NCI-H1105 treated with DMSO at 0.1 percent for 48 hours (cell line): ENCODE measurements at regions not wholly inside any gene's neighbourhood (a gene's known extent, or its start where the extent isn't known, plus 50 kb on each side); places are given as distances from the start of the nearest gene placed in this dataset.
"Not testable (repeated sequence)": the region's sequence is repeated elsewhere in the genome, so short reads cannot be mapped to it uniquely, and the experiment has no call there.

Source experiments
- DNase-seq: peaks from one replicate; lab custom pipeline; 2025; lab: John Stamatoyannopoulos, UW

DNA sequence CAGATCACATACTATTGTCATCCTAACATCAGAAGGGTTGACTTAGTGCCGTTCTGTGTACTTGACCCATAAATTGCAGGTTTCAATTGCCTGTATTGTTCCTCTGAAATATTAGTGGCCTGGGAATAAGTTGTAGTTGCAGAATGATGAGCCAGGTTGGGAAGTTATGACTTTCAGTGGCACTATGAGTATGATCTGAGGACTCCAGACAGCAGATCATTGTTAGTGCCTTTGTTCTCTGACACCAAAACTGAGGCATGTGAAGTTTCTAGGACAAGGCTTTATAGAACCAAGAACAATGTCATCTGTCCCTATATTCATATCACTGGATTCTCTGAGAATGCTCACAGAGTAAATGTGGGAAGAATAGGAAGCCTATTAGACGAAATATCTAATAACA lies 403.7 kb downstream of the STK39 start:
- DNase-seq = no peak

DNA sequence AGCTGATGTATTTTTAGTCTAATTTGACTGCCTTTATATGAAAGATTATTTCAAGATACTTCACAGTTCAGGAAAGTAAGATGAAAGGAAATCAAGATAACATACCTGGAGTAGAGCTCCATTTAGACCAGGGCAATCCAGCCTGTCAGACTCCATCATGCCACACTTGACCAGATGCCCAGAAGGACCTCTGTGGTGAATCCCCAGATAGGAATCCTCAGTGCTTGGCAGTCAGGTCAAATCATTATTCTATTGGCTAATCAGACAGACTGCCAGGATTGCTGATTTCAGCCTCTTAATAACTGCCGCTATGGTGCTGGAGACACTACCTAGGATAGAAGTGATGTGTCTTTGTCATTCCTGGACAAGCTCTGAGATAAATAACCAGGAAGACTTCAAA lies 404.2 kb downstream of the STK39 start:
- no peak for DNase-seq

DNA sequence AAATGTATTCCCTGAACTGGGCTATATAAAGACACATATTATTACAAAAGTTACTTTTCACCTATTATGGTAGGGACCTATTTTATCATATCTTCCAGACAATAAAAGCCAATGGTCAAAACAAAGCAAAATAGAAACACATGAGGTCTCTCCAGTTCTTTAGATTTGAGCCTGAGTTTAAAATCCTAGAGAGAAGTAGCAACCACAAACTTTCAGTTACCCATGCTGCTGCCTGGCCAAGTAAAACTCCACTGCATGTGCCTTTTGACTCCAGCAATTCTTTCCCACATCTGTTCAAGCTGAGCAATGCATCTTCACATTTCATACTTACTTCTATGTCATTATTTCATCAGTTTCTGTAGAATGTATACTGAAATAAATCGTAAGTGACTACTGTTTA lies 405.3 kb downstream of the STK39 start:
- DNase-seq = no peak

DNA sequence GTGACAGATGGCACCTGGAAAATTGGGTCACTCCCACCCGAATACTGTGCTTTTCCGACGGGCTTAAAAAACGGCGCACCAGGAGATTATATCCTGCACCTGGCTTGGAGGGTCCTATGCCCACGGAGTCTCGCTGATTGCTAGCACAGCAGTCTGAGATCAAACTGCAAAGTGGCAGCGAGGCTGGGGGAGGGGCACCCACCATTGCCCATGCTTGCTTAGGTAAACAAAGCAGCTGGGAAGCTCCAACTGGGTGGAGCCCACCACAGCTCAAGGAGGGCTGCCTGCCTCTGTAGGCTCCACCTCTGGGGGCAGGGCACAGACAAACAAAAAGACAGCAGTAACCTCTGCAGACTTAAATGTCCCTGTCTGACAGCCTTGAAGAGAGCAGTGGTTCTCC lies 412.1 kb downstream of the STK39 start:
- DNase-seq = not testable (repeated sequence)

DNA sequence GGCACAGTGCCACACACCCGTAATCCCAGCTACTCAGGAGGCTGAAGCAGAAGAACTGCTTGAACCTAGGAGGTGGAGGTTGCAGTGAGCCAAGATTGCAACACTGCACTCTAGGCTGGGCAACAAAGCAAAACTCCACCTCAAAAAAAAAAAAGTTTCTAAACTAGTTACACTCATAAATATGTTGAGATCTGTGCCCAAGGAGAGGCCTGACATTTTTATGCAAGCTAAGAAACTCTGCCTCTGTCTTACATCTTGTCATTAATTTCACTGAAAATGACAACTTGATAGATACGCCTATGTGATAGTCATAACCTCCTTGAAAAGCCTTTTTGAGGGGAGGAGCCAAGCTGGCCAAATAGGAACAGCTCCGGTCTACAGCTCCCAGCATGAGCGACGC lies 412.7 kb downstream of the STK39 start:
- no peak for DNase-seq

DNA sequence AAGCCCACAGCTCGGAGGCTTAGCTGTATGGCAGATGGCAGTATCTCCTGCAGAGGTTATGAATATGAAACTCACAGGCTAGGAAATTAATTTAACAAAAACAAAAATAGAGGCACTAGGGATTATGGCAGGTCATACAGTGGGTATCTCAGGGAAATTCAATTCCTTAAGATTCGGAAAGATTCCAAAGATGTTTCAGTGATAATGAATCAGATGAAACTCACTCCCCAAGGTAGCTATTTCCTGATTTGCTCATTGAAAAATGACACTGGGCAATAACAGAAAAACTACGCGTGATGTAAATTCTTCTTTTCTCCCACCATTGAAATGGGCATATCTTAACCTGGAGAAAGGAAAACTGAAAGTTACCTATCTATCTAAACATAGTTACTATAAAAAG lies 414.1 kb downstream of the STK39 start:
- no peak for DNase-seq

DNA sequence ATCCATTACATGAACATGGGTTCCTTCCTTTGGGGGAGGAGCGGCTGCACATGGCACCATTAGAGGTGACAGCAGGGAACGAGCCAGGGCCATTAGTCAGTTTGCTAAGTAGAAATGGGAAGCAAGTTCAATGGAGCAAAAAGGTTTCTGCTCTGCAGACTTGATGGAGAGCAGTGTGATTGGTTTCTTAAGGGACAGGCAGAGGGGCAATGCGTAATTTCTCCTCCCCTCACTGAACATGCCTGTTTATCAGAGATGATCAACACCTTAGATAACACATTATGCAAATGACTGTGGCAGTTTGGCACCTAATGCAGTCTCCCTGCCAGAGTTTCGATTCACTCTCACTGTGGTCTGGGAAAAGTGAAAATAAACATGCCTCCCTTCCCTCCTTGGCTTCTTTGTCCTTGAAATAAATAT lies 414.5 kb downstream of the STK39 start:
- DNase-seq = no peak

DNA sequence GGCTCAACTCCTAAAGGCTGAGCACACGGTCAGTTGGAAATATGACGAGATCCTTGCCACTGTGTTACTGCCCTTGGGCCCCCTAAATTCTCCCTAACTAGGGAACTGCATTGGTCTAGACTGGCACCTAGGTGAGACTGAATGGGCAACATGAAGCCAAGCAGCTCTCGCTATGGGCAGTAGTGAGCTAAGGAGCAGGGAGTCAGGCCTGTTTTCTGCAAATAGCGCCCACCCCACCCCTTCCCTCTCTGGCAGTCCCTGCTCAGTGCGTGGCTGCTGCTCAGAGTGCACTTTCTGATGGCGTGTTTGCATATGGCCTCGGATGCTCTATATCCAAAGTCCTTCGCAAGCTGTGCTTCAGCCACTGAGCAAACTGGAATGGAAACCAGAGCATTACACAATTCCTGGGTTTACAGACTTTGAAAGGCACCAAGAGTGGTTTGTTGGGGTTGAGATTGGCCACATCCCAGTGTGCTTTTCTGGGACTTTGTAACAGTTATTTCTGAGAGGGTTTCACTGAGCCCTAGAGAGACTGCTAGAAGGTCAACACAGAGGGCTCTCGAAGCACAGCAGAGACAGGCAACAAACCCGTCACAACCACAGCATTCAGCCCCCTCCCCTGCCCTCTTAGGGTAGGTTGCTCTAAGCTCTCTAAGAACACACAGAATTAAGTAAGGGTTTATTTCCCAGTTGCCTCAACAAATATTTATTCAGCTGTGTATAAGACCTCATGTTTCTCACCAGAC lies 419.9 kb downstream of the STK39 start:
- DNase-seq = no peak

DNA sequence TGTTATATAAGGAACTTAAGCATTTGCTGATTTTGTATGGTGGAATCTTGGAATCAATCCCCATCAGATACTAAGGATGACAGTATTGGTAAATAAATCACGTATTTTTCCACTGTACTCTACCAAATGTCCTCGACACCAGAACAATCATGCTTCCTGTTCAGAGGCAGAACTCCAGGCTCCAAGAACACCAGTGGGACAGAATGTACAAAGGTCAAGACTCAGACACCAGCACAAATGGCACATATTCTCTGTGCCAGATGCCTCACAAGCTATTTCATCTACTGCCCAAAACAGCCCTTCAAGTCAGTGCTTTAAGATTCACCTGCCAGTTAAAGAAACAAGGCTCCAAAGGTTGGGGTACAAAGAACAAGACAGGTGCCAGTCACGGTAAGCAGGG lies 420.5 kb downstream of the STK39 start:
- DNase-seq = no peak

DNA sequence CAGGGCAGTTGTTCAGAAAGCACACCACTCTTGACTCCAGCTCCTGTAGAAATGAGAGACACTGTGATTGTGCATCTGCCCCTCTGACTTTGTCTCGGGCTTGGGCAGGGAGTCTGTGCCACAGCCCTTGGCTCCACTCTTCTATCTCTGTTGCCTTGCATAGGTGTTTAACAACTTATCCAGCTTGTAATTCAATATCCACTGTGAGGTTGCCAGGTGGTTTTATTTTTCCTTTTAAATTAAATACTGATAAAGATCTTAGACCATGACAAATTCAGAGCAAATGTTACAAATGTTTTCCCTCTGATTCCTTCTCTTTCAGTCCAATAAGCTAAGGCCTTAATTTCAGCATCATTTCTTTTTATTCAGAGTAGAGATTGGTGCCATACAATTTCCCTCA lies 421.7 kb downstream of the STK39 start:
- DNase-seq = no peak

DNA sequence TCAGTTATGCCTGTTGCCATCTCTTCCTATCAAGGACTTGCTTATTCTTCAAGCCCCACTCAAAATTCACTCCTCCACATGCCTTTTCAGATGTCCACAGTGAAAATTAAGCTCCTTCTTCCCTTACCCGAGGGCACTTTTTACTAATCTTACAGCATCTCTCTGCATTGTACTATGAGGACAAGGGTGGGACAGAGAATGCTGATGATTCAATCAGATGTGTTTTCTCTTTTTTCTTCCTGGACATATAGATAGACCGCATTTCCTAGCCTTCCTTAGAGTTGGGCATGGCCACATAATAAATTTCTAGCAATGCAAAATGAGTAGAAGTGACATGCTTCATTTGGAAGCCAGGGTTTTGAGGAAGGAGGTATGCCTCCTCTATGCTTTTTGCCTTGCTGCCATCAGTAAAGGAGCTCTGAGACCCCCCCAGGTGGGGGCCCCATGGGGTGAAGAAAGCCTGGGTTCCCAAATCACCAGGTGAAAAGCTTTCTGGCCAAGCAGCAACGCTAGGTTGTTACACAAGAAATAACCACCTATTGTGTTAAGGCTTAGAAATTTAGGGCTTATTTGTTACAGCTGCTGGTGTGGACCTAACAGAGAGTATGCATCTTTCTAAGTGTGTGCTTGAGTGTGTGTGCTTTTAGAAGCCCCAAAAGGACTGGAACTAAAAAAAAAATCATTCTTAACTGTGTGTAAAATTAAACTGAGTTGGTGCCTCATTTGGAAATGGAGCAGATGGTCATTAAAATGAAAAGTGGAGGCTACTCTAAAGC lies 424.5 kb downstream of the STK39 start:
- DNase-seq = no peak

DNA sequence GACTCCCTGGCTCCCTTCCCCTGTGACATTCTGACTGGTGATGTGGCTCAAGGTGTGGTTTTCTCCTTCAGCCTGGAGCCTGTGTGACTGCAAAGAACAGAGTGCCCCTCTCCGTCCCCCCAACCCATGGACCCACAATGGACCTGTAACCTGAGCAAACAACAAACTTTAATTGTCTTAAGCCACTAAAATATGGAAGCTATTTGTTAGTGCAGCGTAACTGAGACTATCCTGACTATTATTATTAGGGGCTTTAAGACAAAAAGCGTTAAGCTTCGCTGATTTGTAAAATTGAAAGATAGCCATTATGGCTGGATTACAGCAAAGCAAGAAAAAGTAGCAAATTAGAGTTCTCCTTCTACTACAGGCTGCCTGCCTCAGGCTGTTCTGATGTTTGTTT lies 426.9 kb downstream of the STK39 start:
- DNase-seq = no peak

DNA sequence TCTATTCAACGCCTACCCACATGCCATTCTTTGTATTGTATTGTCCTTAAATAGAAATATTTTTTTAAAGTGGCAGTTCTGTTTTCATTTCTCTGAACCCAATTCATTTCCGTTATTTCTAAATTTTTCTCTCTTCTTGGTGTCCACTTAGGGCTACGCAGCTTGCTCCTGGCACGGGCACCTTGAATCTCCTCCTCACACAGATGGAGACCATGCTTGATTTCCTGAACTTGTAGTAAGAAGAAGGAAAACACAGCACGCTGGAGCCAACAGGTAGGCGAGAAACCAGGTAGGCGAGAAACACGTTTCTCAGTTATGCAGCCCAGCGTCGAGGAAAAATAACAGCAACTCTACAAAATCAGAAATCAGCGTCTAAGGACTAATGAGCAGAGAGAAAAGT lies 428.9 kb downstream of the STK39 start:
- no peak for DNase-seq

DNA sequence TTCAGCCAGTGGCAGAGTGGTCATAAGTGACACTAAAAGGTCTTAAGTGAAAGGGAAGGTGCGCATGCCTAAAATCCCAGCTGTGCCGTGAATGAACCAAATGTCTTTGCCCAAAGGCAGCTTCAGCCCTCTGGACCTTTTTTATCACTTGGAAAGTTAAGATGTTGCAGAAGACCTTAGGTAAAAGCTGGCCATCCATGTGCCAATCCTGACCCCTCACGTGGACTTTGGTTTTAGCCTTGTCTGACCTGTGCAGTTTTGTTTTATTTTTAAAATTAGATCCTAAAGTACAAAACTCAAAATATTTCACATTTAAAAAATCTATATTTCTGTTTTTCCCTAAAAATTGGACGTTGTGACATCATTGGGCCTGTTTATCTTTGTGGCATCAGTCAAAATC lies 429.5 kb downstream of the STK39 start:
- DNase-seq = no peak

DNA sequence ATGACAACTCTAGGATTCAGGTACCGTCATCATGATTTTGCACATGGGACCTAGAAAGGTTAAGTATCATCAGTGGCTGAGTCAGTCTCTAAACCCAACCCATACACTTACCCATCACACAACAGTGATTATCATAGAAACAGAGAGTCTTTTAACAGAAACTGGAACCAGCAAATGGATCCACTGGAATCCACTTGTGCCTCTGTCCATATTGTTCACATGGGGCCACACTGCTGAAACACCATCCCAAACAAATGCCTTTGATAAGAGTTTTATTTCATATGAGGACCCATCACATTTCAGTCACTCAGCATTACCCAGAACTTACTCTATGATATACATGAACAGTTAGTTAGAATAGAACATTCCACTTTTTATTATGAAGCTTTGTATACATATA lies 430.0 kb downstream of the STK39 start:
- DNase-seq = no peak

DNA sequence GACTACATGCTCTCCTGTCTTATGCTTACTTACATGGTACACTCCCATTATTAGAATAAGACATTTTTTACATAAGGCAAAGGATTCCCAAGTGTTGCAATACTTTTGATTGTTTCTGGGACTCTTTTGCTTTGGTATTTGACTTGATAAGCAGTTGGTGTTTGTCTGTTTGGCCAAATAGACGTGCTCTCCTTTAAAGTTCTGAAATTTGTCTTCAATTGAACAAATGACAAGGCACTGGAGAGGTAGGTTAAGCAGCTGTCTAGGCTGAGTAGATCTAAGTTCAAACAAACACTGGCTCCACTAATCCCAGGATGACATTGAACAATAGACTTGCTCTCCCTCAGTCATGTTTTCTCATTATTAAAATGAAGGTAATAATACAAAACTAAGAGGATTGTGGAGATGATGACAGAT lies 430.5 kb downstream of the STK39 start:
- no peak for DNase-seq

DNA sequence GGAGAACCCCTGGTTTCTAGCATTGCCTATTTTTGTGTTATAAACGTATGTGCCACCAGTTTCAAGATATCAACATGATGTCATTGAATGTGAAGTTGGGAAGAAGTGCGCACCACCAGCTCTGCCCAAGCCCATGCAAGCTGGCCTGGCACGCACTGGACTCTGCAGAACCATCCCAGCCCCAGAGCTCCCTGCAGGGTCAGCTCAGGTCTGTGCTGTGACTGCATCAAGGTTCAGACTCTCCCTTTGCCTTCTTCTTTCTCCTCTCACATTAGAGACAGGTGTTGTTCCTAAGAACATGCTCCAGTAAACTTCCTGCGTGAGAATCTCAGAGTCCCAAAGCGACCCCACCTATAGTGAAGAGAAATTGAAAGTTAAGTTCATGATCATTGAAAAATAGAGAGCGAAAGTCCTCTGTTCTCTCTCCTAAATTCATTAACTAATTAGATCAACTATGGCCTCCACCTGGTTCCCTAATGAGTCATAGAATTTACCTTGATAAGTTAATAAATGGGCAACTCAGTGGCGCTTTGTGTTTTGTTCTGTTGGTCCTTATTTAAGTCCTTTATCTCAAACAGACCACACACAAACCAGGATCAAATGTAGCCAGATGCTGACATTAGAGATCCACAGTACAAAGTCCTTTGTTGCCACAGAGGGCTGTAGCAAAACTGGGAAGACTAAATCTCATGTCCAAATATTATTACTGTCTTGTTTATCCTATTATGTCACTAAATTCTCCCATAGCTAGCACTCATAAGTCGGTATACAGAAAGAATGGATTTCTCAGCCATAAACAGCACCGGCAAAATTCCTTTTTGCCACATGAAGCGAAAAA lies 432.3 kb downstream of the STK39 start:
- no peak for DNase-seq

DNA sequence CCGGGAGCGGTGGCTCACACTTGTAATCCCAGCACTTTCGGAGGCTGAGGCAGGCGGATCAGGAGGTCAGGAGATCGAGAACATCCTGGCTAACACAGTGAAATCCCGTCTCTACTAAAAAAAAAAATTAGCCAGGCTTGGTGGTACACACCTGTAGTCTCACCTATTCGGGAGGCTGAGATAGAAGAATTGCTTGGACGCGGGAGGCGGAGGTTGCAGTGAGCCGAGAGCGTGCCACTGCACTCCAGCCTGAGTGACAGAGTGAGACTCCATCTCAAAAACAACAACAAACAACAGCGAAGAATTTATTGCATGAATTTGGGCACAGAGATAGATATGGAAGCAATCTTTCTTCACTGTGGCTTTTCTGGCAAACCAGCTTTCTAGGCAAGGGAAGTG lies 432.9 kb downstream of the STK39 start:
- DNase-seq = not testable (repeated sequence)

DNA sequence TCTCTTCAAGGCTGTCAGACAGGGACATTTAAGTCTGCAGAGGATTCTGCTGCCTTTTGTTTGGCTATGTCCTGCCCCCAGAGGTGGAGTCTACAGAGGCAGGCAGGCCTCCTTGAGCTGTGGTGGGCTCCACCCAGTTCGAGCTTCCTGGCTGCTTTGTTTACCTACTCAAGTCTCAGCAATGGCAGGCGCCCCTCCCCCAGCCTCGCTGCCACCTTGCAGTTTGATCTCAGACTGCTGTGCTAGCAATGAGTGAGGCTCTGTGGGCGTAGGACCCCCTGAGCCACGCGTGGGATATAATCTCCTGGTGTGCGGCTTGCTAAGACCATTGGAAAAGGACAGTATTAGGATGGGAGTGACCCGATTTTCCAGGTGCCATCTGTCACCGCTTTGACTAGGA lies 437.6 kb downstream of the STK39 start:
- DNase-seq = not testable (repeated sequence)

DNA sequence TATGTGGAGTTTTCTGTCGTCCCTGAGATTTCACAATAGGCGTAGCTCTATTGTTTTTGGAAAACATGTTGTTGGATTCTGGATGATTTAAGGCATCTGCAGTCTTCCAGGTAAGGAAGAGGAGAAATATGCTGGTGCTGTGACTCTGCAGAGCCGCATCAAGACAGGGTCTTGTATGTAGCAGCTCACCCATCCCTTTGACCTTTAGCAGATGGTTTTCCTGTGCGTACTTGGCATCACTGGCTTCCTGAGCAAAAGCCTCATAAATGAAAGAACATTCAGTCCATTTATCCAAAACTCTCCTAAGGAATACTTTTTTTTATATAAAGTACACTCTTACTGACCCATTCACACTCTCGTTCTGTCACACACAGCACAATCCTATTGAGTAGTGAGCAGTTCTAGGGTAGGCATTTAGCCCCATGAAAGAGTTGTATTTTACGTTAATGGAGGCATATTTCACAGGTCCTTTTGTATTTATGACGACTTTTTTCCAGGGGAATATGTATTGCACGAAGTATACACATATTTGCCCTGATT lies 443.9 kb downstream of the STK39 start:
- DNase-seq = no peak

DNA sequence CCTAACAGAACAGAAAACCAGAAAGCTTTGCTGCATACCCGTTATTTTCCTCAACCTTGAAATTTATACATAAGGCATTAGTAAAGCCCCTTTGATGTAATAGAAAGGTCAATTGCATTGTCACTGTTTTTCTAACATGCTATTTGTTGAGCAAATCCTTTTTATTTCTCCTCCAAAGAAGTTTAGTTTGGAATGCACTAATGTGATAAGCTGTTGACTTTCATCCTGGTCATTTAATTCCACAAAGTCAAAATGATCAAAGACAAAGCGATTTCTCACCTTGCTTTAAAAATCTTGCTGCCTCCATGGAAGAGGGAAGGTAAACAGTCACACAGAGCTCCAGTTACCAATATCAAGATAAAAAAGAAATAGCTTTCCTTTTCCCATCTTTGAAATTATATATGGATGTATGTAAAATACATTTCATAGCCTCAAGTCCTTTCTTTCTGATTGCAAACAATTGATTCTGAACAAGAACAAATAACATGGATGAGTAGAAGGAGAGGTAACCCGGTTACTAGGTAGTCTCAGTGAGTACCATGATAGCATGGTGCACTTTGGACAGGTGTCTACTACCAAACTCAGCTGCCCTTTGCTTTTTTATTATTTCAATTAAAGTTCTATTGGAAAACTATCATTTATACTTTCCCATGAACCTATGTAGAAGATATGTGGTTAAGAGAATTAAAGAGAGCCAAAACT lies 452.7 kb downstream of the STK39 start:
- no peak for DNase-seq

DNA sequence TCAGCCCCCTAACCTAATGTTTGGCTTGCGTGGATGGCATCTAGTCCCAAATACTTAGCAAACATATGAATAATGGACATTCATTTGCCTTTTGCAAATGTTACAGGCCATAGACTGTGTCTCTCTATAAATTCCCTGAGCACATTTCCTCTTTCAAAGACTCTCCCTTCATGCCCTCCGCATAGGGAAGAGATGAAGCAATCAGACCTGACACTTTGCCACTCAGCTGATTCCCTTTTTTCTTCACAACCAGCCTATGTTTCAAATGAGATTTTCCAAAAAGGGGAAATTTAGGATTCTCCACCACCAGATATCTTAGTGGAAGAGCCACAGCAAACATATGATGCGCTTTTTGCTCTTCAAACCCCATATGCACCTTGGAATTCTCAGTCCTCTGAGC lies 453.7 kb downstream of the STK39 start:
- DNase-seq = no peak
